HG03135 (cell line): ENCODE measurements at regions not wholly inside any gene's neighbourhood (a gene's known extent, or its start where the extent isn't known, plus 50 kb on each side); places are given as distances from the start of the nearest gene placed in this dataset.
A peak's percentile ranks its signal among the peaks of the same experiment; 100 is the strongest.
"Not testable (repeated sequence)": the region's sequence is repeated elsewhere in the genome, so short reads cannot be mapped to it uniquely, and the experiment has no call there.

Experiments
- ATAC-seq: cut with Tn5 transposase; IDR thresholded peaks from one replicate; pipeline ENCODE4 v1.9.1; 2021; ENCODE audit warnings: mild to moderate bottlenecking, moderate library complexity; ENCODE audit not compliant: unreplicated experiment

GRCh38 chr20:6663104-6663503 is 104.4 kb upstream of the BMP2 start:
- no peak for ATAC-seq

GRCh38 chr20:6662309-6662708 is 105.2 kb upstream of the BMP2 start:
- ATAC-seq: no peak

DNA sequence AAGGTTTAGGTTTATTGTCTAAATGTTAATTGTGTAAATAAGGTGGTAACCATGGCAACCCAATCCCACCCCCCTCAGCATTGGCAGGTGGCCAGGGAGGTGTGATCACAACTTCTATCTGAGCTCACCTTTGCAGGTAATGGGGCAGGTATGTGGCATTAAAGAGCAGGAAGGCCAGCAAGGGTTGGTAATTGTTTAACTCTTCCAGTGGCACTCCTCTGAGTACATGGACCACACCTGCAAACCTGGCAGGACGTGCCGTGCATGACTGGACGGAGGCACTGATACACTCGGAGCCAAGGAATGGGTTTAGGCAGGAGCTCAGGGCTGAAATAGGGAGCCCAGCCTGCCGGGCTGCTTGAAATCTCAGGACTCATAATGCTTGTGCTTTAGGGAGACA is 107.0 kb upstream of the BMP2 start:
- ATAC-seq: no peak

DNA sequence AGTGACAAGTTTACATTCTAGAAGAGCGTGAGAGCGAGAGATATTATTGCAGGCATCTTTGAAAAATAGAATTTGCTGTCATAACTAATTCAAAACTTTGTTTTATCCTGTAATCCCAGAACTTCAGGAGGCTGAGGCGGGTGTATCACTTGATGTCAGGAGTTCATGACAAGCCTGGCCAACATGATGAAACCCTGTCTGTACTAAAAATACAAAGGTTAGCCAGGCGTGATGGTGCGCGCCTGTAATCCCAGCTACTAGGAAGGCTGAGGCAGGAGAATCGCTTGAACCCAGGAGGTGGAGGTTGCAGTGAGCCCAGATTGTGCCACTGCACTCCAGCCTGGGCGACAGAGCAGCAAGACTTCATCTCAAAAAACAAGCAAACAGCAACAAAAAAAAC is 108.6 kb upstream of the BMP2 start:
- not testable (repeated sequence) for ATAC-seq

DNA sequence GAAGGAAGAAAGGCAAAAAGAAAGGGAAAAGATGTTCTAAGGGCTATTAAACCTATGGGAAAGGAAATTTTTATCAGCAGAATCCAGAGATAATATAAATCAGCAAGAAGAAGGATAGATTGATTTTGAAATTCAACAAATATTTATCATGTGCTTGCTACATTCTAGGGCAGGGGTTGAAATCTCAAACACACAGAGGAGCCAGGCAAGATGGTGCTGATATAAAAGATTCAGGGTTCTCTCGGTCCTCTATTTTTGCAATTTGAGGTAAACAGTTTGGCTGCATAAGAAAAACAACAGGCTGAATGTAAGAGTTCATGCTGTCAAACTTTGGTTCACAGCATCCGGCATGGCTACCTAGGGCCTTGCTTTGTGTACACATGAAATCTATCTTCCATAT is 109.6 kb upstream of the BMP2 start:
- ATAC-seq: no peak

DNA sequence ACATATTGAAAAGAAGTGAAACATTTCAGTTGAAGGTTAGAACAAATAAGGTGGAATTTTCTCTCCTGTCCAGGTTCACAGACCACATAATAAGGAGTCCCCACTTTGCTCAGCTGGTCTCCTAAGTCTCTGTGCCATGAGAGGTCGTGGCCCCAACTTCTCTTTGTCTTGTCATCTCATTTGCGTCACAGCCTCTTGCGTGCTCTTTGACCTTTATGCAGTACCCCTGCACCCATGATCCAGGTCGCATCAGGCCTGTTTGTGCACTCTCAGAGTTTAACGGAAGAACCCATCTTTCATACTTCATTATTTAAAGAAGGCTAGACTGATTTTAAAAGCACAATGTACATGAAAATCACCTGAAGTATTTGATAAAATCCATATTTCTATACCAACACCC is 110.4 kb upstream of the BMP2 start:
- no peak for ATAC-seq

DNA sequence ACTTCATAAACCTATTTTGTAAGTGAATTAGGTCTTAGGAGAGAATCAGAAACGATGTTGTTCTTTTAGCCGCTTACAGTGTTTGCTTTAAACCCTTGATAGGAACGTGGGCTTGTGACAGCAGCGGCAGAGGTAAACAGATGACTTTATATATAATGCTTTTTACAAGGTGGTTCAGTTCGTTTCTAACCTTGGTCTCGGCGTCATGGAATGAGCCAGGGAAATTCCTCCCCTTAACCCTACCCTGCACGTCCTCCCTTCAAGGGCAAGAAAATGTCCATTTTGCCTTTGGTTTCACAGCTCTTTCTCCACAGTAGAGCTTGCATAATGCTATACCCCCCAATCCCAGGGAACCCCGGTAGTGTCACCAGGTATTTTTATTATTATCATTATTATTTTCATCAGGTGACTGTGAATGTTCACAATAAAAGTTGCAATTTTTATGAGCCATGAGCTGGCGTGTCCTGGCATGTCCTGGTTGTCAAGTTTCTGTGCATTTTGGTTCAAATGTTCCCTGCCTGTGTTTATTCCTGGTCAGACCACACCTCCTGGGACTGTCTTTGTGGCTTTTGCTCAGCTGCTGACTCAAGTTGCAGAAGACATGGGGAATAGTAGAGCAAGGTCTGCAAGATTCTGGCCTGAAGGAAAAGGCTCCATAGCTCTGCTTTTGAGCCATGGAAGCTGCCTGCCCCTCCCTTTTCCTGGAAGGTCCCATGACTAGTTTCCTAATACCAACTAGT is 112.8 kb upstream of the BMP2 start:
- ATAC-seq: no peak

GRCh38 chr20:6651561-6651960 is 115.9 kb upstream of the BMP2 start:
- ATAC-seq: peak; percentile 54

- no peak for ATAC-seq
Observed at GRCh38 chr20:6651016-6651415, 116.5 kb upstream of the BMP2 start.

- no peak for ATAC-seq
Observed at GRCh38 chr20:6646021-6646636, 121.4 kb upstream of the BMP2 start.

GRCh38 chr20:6644813-6645628 is 122.5 kb upstream of the BMP2 start:
- ATAC-seq: no peak

DNA sequence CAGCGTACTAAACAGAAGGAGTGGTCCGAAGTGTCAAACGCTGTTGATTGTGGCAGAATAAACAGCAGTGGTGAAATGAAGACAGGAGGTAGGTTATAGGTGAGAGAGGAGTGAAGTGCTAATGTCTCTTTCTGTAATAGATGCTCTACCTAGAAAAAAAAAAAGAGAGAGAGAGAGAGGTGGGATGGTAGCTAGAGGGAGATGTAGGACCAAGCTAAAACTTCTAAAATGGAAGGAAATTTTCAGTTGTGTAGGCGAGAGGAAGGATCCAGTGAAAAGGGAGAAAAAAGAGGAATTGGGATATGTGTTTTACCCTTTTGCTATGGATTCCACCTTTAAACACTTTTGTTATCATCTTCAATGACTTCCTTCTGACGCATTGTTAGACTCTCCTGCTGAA is 126.5 kb upstream of the BMP2 start:
- no peak for ATAC-seq

- ATAC-seq: no peak
Observed at GRCh38 chr20:6637160-6637579, 130.3 kb upstream of the BMP2 start.

- ATAC-seq: no peak
Observed at GRCh38 chr20:6636209-6637159, 131.0 kb upstream of the BMP2 start.

GRCh38 chr20:6635034-6635736 is 132.3 kb upstream of the BMP2 start:
- ATAC-seq: peak; percentile 65

DNA sequence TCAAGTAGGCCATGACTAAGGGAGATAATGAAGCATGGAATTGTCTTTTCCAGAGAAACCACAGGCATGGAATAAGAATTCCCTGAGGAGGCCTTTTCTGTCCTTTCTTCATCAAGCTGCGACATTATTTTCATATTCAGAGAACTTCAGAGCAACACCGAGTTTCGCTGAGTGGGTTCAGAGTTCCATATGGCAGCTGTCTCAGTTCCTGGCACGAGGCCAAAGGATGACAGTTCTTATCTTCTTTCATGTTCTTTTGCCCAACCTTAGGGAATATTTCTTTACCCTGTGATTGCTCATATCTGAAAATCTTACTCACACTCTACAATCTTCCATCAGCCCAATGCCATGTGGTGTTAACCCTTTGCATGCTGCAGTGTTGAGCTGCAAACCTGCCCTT is 135.3 kb upstream of the BMP2 start:
- ATAC-seq: no peak

DNA sequence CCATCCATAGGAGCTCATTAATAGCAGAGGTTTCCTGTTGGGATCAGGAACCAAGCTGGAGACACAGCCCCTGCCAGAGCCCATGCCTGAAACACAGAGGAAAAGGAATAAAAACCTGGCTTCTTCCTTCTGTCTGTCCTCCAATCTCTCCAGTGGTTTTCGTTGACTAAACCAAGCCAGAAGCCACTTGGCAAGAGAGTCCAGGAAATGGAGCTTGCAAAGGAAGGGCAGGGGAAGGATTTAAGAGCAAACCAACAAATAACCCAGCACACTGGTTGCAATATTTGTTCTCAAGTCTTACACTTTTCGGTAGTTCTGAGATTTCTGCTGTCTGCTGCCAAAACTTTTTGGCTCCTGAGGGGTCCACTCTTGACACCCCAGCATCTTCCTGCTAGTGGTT is 137.0 kb upstream of the BMP2 start:
- ATAC-seq: no peak

GRCh38 chr20:6629564-6629963 is 137.9 kb upstream of the BMP2 start:
- ATAC-seq: no peak

DNA sequence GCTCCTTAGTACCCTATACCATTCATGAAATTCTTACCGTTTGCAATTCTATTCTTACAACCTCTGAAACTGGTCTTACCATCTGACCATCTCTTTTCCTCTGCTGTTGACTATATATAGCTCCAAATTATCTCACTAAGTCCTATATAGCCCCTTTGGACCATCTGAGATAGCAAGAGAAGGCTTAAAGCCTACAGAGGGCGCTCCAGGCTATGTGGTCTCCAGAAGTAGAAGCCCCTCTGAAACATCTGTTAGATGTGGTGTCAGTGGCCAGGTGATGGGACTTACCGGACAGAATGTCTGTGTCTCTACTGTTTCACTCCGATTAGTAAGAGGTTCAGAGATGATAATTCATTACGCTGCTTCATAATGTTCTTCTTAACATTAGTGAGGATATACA is 140.7 kb upstream of the BMP2 start:
- no peak for ATAC-seq

- peak; percentile 100 for ATAC-seq
Observed at GRCh38 chr20:6623989-6624388, 143.5 kb upstream of the BMP2 start.
